RWPE2 (cell line): ENCODE measurements at regions not wholly inside any gene's neighbourhood (a gene's known extent, or its start where the extent isn't known, plus 50 kb on each side); places are given as distances from the start of the nearest gene placed in this dataset.

ENCODE experiments used
- ATAC-seq: fragments of 200-7000 bp; cut with Tn5 transposase; 3 replicates; pipeline ENCODE4 v1.9.1; 2021; ENCODE audit warnings: low read depth
- DNase-seq: peaks from one replicate; pipeline ENCODE4 v3.0.0-alpha.2; 2020; ENCODE audit warnings: low spot score
- H3K27ac ChIP-seq: fragments of 450-650 bp; 2 replicates; pipeline ENCODE4 v1.5.1; 2017; ENCODE audit warnings: mild to moderate bottlenecking; ENCODE audit not compliant: poor library complexity, severe bottlenecking
- H3K27me3 ChIP-seq: fragments of 250-450 bp; sonication (Bioruptor Pico); 2 replicates; pipeline ENCODE4 v1.5.1; 2021; ENCODE audit warnings: mild to moderate bottlenecking, moderate library complexity; ENCODE audit not compliant: insufficient read depth, poor library complexity, severe bottlenecking
- H3K36me3 ChIP-seq: fragments of 250-450 bp; sonication (Bioruptor Pico); 2 replicates; pipeline ENCODE4 v1.5.1; 2020; ENCODE audit warnings: low read depth, mild to moderate bottlenecking, moderate library complexity
- H3K4me1 ChIP-seq: fragments of 250-450 bp; sonication (Bioruptor Pico); 2 replicates; pipeline ENCODE4 v1.5.1; 2021; ENCODE audit warnings: mild to moderate bottlenecking, moderate library complexity; ENCODE audit not compliant: insufficient read depth, poor library complexity, severe bottlenecking
- H3K4me3 ChIP-seq: fragments of 250-450 bp; sonication (Bioruptor Pico); 2 replicates; pipeline ENCODE4 v1.5.1; 2021; ENCODE audit warnings: mild to moderate bottlenecking, moderate library complexity; ENCODE audit not compliant: severe bottlenecking
- H3K9me3 ChIP-seq: fragments of 250-450 bp; sonication (Bioruptor Pico); 2 replicates; pipeline ENCODE4 v1.5.1; 2021; ENCODE audit warnings: mild to moderate bottlenecking, moderate library complexity; ENCODE audit not compliant: severe bottlenecking
- CTCF ChIP-seq: fragments of 450-650 bp; IDR thresholded peaks from one replicate; pipeline ENCODE4 v1.5.1; 2017; ENCODE audit warnings: mild to moderate bottlenecking, moderate library complexity; ENCODE audit not compliant: poor library complexity, severe bottlenecking

- DNase-seq (no peak), ATAC-seq (no peak)
- H3K36me3 ChIP-seq = no peaks in the 10 kb centered on the region
- no peak overlapping the region for H3K27ac ChIP-seq
- TF ChIP-seq CTCF = no peak
- no peaks in the 10 kb centered on the region for H3K4me1 ChIP-seq
- H3K4me3 ChIP-seq = no peak overlapping the region
- H3K9me3 ChIP-seq = no peaks in the 10 kb centered on the region
- H3K27me3 ChIP-seq = no peaks in the 10 kb centered on the region
Measured at GRCh38 chr16:85502357-85502756, 110.8 kb upstream of the GSE1 start.

DNA sequence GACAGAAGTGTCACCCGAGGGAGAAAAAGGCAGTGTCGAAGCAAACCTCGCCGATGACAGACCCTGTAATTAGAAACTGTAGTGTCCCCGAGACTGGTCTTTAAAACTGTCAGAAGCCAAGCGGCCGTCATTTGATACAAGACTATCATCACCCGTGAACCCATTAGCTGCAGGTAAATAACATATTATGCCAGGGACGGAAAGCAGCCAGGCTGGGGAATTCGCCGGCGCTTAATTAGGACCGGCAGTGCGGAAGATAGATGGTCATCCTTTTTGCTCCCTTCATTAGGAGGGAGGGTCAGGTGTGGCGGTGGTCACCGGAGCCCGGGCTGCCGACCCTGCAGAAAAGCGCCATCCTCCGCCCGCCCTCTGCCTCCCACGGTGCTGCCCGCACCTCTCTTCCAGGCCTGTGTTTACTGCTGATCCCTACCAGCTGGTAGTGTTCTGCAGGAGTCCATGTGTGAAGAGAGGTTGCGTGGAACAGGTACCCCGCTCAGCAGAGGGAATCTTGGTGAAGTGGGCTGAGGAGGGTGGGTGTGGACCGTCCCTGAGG lies 109.4 kb upstream of the GSE1 start:
- H3K9me3 ChIP-seq = no peaks in the 10 kb centered on the region
- no peak for TF ChIP-seq CTCF
- H3K36me3 ChIP-seq = no peaks in the 10 kb centered on the region
- ATAC-seq (no peak), DNase-seq (no peak)
- H3K27ac ChIP-seq = no peak overlapping the region
- H3K4me1 ChIP-seq = no peaks in the 10 kb centered on the region
- no peaks in the 10 kb centered on the region for H3K27me3 ChIP-seq
- H3K4me3 ChIP-seq = no peak overlapping the region

- H3K27me3 ChIP-seq = no peaks in the 10 kb centered on the region
- no peak overlapping the region for H3K4me3 ChIP-seq
- ATAC-seq (no peak), DNase-seq (no peak)
- no peaks in the 10 kb centered on the region for H3K4me1 ChIP-seq
- no peak for TF ChIP-seq CTCF
- no peaks in the 10 kb centered on the region for H3K9me3 ChIP-seq
- H3K27ac ChIP-seq = no peak overlapping the region
- H3K36me3 ChIP-seq = no peaks in the 10 kb centered on the region
Measured at GRCh38 chr16:85504242-85504641, 108.9 kb upstream of the GSE1 start.

- Histone ChIP-seq H3K27ac (no peak overlapping the region), H3K4me1 (no peaks in the 10 kb centered on the region), H3K9me3 (no peaks in the 10 kb centered on the region), H3K27me3 (no peaks in the 10 kb centered on the region), H3K4me3 (no peak overlapping the region), H3K36me3 (no peaks in the 10 kb centered on the region)
- DNase-seq (no peak), ATAC-seq (no peak)
- TF ChIP-seq CTCF = no peak
Measured at GRCh38 chr16:85505794-85506634, 107.1 kb upstream of the GSE1 start.

GRCh38 chr16:85506635-85506911 lies 106.5 kb upstream of the GSE1 start:
- no peaks in the 10 kb centered on the region for H3K9me3 ChIP-seq
- ATAC-seq = no peak
- H3K36me3 ChIP-seq = no peaks in the 10 kb centered on the region
- H3K4me3 ChIP-seq = no peak overlapping the region
- TF ChIP-seq CTCF = no peak
- no peak overlapping the region for H3K27ac ChIP-seq
- no peaks in the 10 kb centered on the region for H3K27me3 ChIP-seq
- DNase-seq = no peak
- no peaks in the 10 kb centered on the region for H3K4me1 ChIP-seq
